ENCODE measurements at regions not wholly inside any gene's neighbourhood (a gene's known extent, or its start where the extent isn't known, plus 50 kb on each side); places are given as distances from the start of the nearest gene placed in this dataset.

- in situ Hi-C loops (cut with HindIII; ENCODE audit: low sequenced_read_pairs) = no loop called here
- H3K4me3 ChIP-seq (ENCODE audit: low read depth, low read length) = no peak overlapping the region
- TF ChIP-seq CTCF (IDR thresholded peaks at IDR 0.05; ENCODE audit: low read depth, low read length, missing control alignments) = no peak
- DNase-seq (ENCODE audit: low read depth) = no peak
Observed at GRCh38 chr3:109569135-109569846, 231.9 kb upstream of the DPPA4 start.

- no peak for TF ChIP-seq CTCF (IDR thresholded peaks at IDR 0.05; ENCODE audit: low read depth, low read length, missing control alignments)
- DNase-seq (ENCODE audit: low read depth) = no peak
- no peak overlapping the region for H3K4me3 ChIP-seq (ENCODE audit: low read depth, low read length)
- in situ Hi-C loops (cut with HindIII; ENCODE audit: low sequenced_read_pairs) = no loop called here
Observed at GRCh38 chr3:109570408-109570807, 233.1 kb upstream of the DPPA4 start.

- DNase-seq (ENCODE audit: low read depth) = no peak
- in situ Hi-C loops (cut with HindIII; ENCODE audit: low sequenced_read_pairs) = no loop called here
- H3K4me3 ChIP-seq (ENCODE audit: low read depth, low read length) = no peak overlapping the region
- no peak for TF ChIP-seq CTCF (IDR thresholded peaks at IDR 0.05; ENCODE audit: low read depth, low read length, missing control alignments)
Observed at GRCh38 chr3:109572301-109572700, 235.0 kb upstream of the DPPA4 start.

GRCh38 chr3:109596991-109597390 is 259.6 kb upstream of the DPPA4 start:
- TF ChIP-seq CTCF (IDR thresholded peaks at IDR 0.05; ENCODE audit: low read depth, low read length, missing control alignments) = no peak
- in situ Hi-C loops (cut with HindIII; ENCODE audit: low sequenced_read_pairs) = loop anchor here (5.0 kb wide), 1 partner anchor 45 kb away; no protein-coding TSS in a partner anchor
- no peak overlapping the region for H3K4me3 ChIP-seq (ENCODE audit: low read depth, low read length)
- no peak for DNase-seq (ENCODE audit: low read depth)

- in situ Hi-C loops (cut with HindIII; ENCODE audit: low sequenced_read_pairs) = loop anchor here (5.0 kb wide), 1 partner anchor 45 kb away; no protein-coding TSS in a partner anchor
- TF ChIP-seq CTCF (IDR thresholded peaks at IDR 0.05; ENCODE audit: low read depth, low read length, missing control alignments) = no peak
- no peak for DNase-seq (ENCODE audit: low read depth)
- no peak overlapping the region for H3K4me3 ChIP-seq (ENCODE audit: low read depth, low read length)
Observed at GRCh38 chr3:109597444-109597843, 260.1 kb upstream of the DPPA4 start.

- no peak overlapping the region for H3K4me3 ChIP-seq (ENCODE audit: low read depth, low read length)
- in situ Hi-C loops (cut with HindIII; ENCODE audit: low sequenced_read_pairs) = no loop called here
- no peak for TF ChIP-seq CTCF (IDR thresholded peaks at IDR 0.05; ENCODE audit: low read depth, low read length, missing control alignments)
- DNase-seq (ENCODE audit: low read depth) = no peak
Observed at GRCh38 chr3:109607897-109608296, 270.6 kb upstream of the DPPA4 start.

Data from astrocyte of the cerebellum (primary cell).